GM19372 (cell line): ENCODE measurements at regions not wholly inside any gene's neighbourhood (a gene's known extent, or its start where the extent isn't known, plus 50 kb on each side); places are given as distances from the start of the nearest gene placed in this dataset.

Experiments used
- ATAC-seq: cut with Tn5 transposase; IDR thresholded peaks from one replicate; pipeline ENCODE4 v1.9.1; 2021; ENCODE audit warnings: mild to moderate bottlenecking, low read depth, moderate library complexity; ENCODE audit not compliant: unreplicated experiment

- no peak for ATAC-seq
Observed at GRCh38 chr13:44117351-44117750, 237.6 kb downstream of the LACC1 start.

- no peak for ATAC-seq
Observed at GRCh38 chr13:44117816-44118215, 238.1 kb downstream of the LACC1 start.

- no peak for ATAC-seq
Observed at GRCh38 chr13:44118881-44119280, 239.2 kb downstream of the LACC1 start.

- no peak for ATAC-seq
Observed at GRCh38 chr13:44120043-44120442, 240.3 kb downstream of the LACC1 start.

- no peak for ATAC-seq
Observed at GRCh38 chr13:44120849-44121755, 241.4 kb downstream of the LACC1 start.

GRCh38 chr13:44124352-44124751 is 244.6 kb downstream of the LACC1 start:
- ATAC-seq: no peak

GRCh38 chr13:44125943-44126469 is 246.3 kb downstream of the LACC1 start:
- ATAC-seq: no peak

- no peak for ATAC-seq
Observed at GRCh38 chr13:44128552-44129001, 245.0 kb upstream of the SERP2 start.

- no peak for ATAC-seq
Observed at GRCh38 chr13:44129418-44129817, 244.2 kb upstream of the SERP2 start.

GRCh38 chr13:44131069-44131614 is 242.5 kb upstream of the SERP2 start:
- ATAC-seq: no peak

GRCh38 chr13:44132710-44133109 is 240.9 kb upstream of the SERP2 start:
- no peak for ATAC-seq

GRCh38 chr13:44133626-44134025 is 240.0 kb upstream of the SERP2 start:
- no peak for ATAC-seq

GRCh38 chr13:44135566-44135965 is 238.1 kb upstream of the SERP2 start:
- no peak for ATAC-seq

GRCh38 chr13:44136696-44137268 is 236.8 kb upstream of the SERP2 start:
- ATAC-seq: no peak

GRCh38 chr13:44137466-44137865 is 236.2 kb upstream of the SERP2 start:
- no peak for ATAC-seq

- ATAC-seq: no peak
Observed at GRCh38 chr13:44140146-44140545, 233.5 kb upstream of the SERP2 start.

GRCh38 chr13:44140888-44141724 is 232.5 kb upstream of the SERP2 start:
- ATAC-seq: no peak

- ATAC-seq: peak; percentile 100
Observed at GRCh38 chr13:44141725-44142539, 231.7 kb upstream of the SERP2 start.

- no peak for ATAC-seq
Observed at GRCh38 chr13:44142540-44142867, 231.1 kb upstream of the SERP2 start.
